Transverse colon (tissue), 4 donors: ENCODE measurements at regions not wholly inside any gene's neighbourhood (a gene's known extent, or its start where the extent isn't known, plus 50 kb on each side); places are given as distances from the start of the nearest gene placed in this dataset.

ENCODE experiments used
- CTCF ChIP-seq, 5 experiments: fragments of 200-600 bp in 3 of 5; fragments of 450-650 bp in 2 of 5; sonication (generic) in 3 of 5; IDR thresholded peaks; 1 replicate in 2 of 5; 2 replicates in 3 of 5; pipeline ENCODE4 v1.5.1; 2016 to 2017; ENCODE audit warnings: antibody characterized with exemption in 5 of 5, inconsistent platforms in 3 of 5, mild to moderate bottlenecking in 2 of 5, moderate library complexity in 1 of 5
- EP300 ChIP-seq: sonication (generic); formaldehyde crosslinking; IDR thresholded peaks from one replicate; pipeline ENCODE4 v1.6.1; 2017; ENCODE audit warnings: antibody characterized with exemption, low read depth
- POLR2A ChIP-seq: fragments of 450-650 bp; IDR thresholded peaks from one replicate; pipeline ENCODE4 v1.6.1; 2016; ENCODE audit warnings: antibody characterized with exemption, mild to moderate bottlenecking, moderate library complexity
- POLR2AphosphoS5 ChIP-seq, 3 donors: sonication (generic); formaldehyde crosslinking; IDR thresholded peaks; one replicate each; pipeline ENCODE4 v1.6.1; 2016; ENCODE audit warnings: antibody characterized with exemption in 3 of 3

- TF ChIP-seq CTCF (IDR thresholded peaks at IDR 0.05) = no peak
- no peak for TF ChIP-seq POLR2AphosphoS5 (IDR thresholded peaks at IDR 0.05)
- TF ChIP-seq POLR2A = no peak
- no peak for TF ChIP-seq EP300
Observed at GRCh38 chr11:123328281-123328867, 101.7 kb upstream of the GRAMD1B start.
